C4-2B (cell line): ENCODE measurements at regions not wholly inside any gene's neighbourhood (a gene's known extent, or its start where the extent isn't known, plus 50 kb on each side); places are given as distances from the start of the nearest gene placed in this dataset.

Experiments used
- CTCF ChIP-seq: fragments of 450-650 bp; conservative IDR thresholded peaks from 2 replicates; pipeline ENCODE4 v1.5.1; 2017; ENCODE audit warnings: mild to moderate bottlenecking
- ZFX ChIP-seq: fragments of 450-650 bp; IDR thresholded peaks from 2 replicates; pipeline ENCODE4 v1.6.1; 2017

GRCh38 chr11:134502153-134502550 lies 90.1 kb upstream of the B3GAT1 start:
- TF ChIP-seq CTCF (no peak), ZFX (no peak)
